Heart left ventricle (tissue), 16 donors: ENCODE measurements at regions not wholly inside any gene's neighbourhood (a gene's known extent, or its start where the extent isn't known, plus 50 kb on each side); places are given as distances from the start of the nearest gene placed in this dataset.

Experiments used
- ATAC-seq, 4 donors: fragments of 200-7000 bp; cut with Tn5 transposase; one replicate each; pipeline ENCODE4 v1.9.1; 2020 to 2022; ENCODE audit warnings: moderate library complexity in 4 of 4, mild to moderate bottlenecking in 3 of 4, moderate number of reproducible peaks in 1 of 4
- DNase-seq, 5 donors: peaks; one replicate each; pipeline ENCODE4 v3.0.0-alpha.2; 2020
- H3K27ac ChIP-seq, 12 donors: fragments of 200-600 bp; sonication (generic) in 4 of 12; one replicate each; pipeline versions ENCODE4 v1.5.0 to v1.8.0; 2016 to 2022; ENCODE audit warnings: mild to moderate bottlenecking in 2 of 12
- H3K27me3 ChIP-seq, 9 donors: fragments of 200-600 bp; sonication (generic) in 2 of 9; one replicate each; pipeline versions ENCODE4 v1.5.1 to v1.8.0; 2016 to 2022; ENCODE audit warnings: mild to moderate bottlenecking in 3 of 9
- H3K36me3 ChIP-seq, 9 donors: fragments of 200-600 bp; sonication (generic) in 2 of 9; one replicate each; pipeline versions ENCODE4 v1.5.0 to v1.8.0; 2018 to 2022; ENCODE audit warnings: mild to moderate bottlenecking in 2 of 9
- H3K4me1 ChIP-seq, 12 donors: fragments of 200-600 bp; sonication (generic) in 4 of 12; one replicate each; pipeline versions ENCODE4 v1.5.0 to v1.8.0; 2016 to 2022; ENCODE audit warnings: mild to moderate bottlenecking in 3 of 12
- H3K4me3 ChIP-seq, 12 donors: fragments of 200-600 bp; sonication (generic) in 4 of 12; one replicate each; pipeline versions ENCODE4 v1.5.0 to v1.8.0; 2017 to 2022; ENCODE audit warnings: mild to moderate bottlenecking in 9 of 12, moderate library complexity in 4 of 12
- H3K9me3 ChIP-seq, 12 donors: fragments of 200-600 bp; sonication (generic) in 4 of 12; one replicate each; pipeline versions ENCODE4 v1.5.0 to v1.8.0; 2016 to 2022; ENCODE audit warnings: mild to moderate bottlenecking in 1 of 12
- POLR2A ChIP-seq, 2 donors: fragments of 450-650 bp; IDR thresholded peaks; one replicate each; pipeline ENCODE4 v1.6.1; 2017; ENCODE audit warnings: antibody characterized with exemption in 2 of 2, mild to moderate bottlenecking in 2 of 2, moderate library complexity in 2 of 2
- WGBS, 4 donors: extraction: QIAGEN DNeasy Blood & Tissue Kit in 2 of 4; methylation state at CpG; one replicate each; pipeline versions ENCODE4 v1.1.5 to v1.1.7; 2013 to 2018; 5-methylcytosine and 5-hydroxymethylcytosine counted together
- intact Hi-C, 10 donors: fragments of 100-400 bp; cut with DNase I; formaldehyde crosslinking; loops; one replicate each; pipeline versions ENCODE4 v1.11.1 to v1.14.2; 2022
- TF ChIP-seq, protein P1 (sequence below), 12 donors: fragments of 200-600 bp; sonication (generic) in 4 of 12; IDR thresholded peaks; one replicate each; pipeline versions ENCODE4 v1.5.0 to v1.8.0; 2018 to 2022; ENCODE audit warnings: antibody characterized with exemption in 12 of 12, mild to moderate bottlenecking in 5 of 12
- donor health status: ischemic (EF 13 %, LVEDD 7.1; RV severe dilation, severe dysfunction).
- donor health status: healthy with polysubstance abuse.
- donor health status: DM: no; HTN: yes; CAD: no.
- donor health status: DM: no; HTN: no; CAD: no.
- donor health status: ischemic (EF 25% LVEDD 6.9; RV normal size, moderate dysfunction).
- donor health status: ischemic (EF 25% LVEDD 5.7; RV mildly dilated, moderate dysfunction).
- donor health status: healthy.
- donor health status: DM: yes; HTN: yes; CAD: no.
- donor health status: ischemic (EF 35%, LVEDD 5.7; RV mildly dilated, moderate dysfunction).
- donor health status: nonischemic (EF 11% LVEDD 7.7; RV severe dilation, severe dysfunction).
- donor health status: DM: yes; HTN: yes; CAD: no.
- donor health status: PGD.
- donor health status: ischemic (EF 29% LVEDD 5.4; RV normal size, mild dysfunction).
- donor health status: nonischemic (EF 23%, LVEDD 6.1; RV moderate dilation, normal function).

DNA sequence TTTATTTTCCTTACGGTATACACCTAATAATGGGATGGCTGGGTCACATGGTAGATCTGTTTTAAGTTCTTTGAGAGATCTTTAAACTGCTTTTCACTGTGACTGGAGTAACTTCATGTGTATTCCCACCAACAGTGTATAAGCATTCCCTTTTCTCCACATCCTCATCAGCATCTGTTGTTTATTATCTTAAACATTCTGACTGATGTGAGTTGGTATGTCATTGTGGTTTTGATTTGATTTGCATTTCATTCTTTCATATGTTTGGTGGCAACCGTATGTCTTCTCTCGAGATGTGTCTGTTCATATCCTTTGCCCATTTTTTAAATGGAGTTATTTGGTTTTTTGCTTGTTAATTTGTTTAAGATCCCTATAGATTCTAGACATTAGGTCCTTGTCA lies 114.8 kb downstream of the DDX3Y start:
- no peaks in the 10 kb centered on the region for H3K27me3 ChIP-seq
- DNase-seq (no peak), ATAC-seq (no peak)
- H3K4me3 ChIP-seq = no peak overlapping the region
- 90 to 92% methylated on average over 3 of the region's 3 CpGs; no CpG with 5 or more reads in 2 of the 4 donors for WGBS, 4 donors
- TF ChIP-seq POLR2A (IDR thresholded peaks at IDR 0.05) = no peak
- TF ChIP-seq, protein P1, sequence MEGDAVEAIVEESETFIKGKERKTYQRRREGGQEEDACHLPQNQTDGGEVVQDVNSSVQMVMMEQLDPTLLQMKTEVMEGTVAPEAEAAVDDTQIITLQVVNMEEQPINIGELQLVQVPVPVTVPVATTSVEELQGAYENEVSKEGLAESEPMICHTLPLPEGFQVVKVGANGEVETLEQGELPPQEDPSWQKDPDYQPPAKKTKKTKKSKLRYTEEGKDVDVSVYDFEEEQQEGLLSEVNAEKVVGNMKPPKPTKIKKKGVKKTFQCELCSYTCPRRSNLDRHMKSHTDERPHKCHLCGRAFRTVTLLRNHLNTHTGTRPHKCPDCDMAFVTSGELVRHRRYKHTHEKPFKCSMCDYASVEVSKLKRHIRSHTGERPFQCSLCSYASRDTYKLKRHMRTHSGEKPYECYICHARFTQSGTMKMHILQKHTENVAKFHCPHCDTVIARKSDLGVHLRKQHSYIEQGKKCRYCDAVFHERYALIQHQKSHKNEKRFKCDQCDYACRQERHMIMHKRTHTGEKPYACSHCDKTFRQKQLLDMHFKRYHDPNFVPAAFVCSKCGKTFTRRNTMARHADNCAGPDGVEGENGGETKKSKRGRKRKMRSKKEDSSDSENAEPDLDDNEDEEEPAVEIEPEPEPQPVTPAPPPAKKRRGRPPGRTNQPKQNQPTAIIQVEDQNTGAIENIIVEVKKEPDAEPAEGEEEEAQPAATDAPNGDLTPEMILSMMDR (IDR thresholded peaks at IDR 0.05) = no peak
- H3K4me1 ChIP-seq = no peaks in the 10 kb centered on the region
- intact Hi-C loops = no loop called here
- H3K36me3 ChIP-seq = no peaks in the 10 kb centered on the region
- no peak overlapping the region for H3K27ac ChIP-seq
- no peaks in the 10 kb centered on the region for H3K9me3 ChIP-seq

DNA sequence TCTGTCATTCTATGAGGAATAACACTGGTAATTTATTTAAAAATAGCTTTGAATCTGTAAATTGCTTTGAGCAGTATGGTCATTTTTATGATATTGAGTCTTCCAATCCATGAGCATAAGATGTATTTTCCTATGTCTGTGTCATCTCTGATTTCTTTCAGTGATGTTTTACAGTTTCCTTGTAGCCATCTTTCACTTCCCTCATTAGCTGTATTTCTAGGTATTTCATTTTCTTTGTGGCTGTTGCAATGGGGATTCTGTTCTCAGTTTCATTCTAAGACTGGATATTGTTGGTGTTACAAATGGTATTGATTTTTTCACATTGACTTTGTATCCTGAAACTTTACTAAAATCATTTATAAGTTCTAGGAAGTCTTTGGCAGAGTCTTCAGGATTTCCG lies 116.2 kb downstream of the DDX3Y start:
- Histone ChIP-seq H3K36me3 (no peaks in the 10 kb centered on the region), H3K27me3 (no peaks in the 10 kb centered on the region), H3K4me3 (no peak overlapping the region), H3K27ac (no peak overlapping the region), H3K4me1 (no peaks in the 10 kb centered on the region), H3K9me3 (no peaks in the 10 kb centered on the region)
- WGBS, 4 donors = 90 to 94% methylated on average over 1 of the region's 1 CpG; no CpG with 5 or more reads in 2 of the 4 donors
- ATAC-seq (no peak), DNase-seq (no peak)
- intact Hi-C loops = no loop called here
- TF ChIP-seq POLR2A (IDR thresholded peaks at IDR 0.05) = no peak

DNA sequence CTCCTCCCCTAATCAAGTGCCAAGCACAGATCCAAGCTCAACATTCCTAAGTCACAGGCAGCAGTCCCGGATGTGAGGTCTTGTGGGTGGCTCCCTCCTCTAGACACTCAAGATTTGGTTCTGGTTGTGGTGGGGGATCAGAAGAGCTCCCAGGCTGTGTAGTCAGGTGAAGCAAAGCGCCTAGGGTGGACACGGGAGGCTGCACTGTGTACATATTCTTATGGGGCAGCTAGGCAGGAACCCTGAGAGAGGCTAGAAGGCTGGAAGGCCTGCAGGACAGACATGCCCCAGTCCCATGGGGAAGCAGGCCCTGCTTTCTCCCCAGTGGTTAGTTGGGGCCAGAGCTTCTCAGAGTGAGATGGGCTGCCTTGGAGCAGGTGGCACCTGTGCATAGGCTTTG lies 118.9 kb downstream of the DDX3Y start:
- WGBS, 4 donors = 86% methylated on average over 3 of the region's 3 CpGs; no CpG with 5 or more reads in 2 of the 4 donors
- intact Hi-C loops = no loop called here

DNA sequence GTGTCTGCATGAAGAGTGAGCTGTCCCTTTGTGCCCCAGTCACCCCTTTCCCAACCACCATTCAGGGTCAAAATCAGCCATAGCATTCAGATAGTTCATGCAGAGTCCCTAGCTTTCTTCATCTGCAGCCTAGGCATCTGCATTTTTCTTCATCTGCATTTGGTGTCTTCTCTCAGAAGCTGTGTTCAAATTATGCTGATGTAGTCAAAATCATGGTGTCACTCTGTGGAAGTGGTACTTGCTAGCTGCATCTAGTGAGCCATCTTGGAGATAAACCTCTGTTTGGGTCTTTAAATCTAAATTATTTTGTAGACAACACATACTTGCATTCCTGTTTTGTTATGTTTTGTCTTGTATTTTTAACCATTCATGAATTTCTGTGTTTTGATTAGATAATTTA lies 119.8 kb downstream of the DDX3Y start:
- Histone ChIP-seq H3K36me3 (no peaks in the 10 kb centered on the region), H3K27me3 (no peaks in the 10 kb centered on the region), H3K4me3 (no peak overlapping the region), H3K4me1 (no peaks in the 10 kb centered on the region), H3K9me3 (no peaks in the 10 kb centered on the region), H3K27ac (no peak overlapping the region)
- no peak for TF ChIP-seq POLR2A (IDR thresholded peaks at IDR 0.05)
- TF ChIP-seq, protein P1 (IDR thresholded peaks at IDR 0.05) = no peak
- intact Hi-C loops = no loop called here
- ATAC-seq (no peak), DNase-seq (no peak)

More for the DNA sequence above, 118.9 kb downstream of the DDX3Y start:
- Histone ChIP-seq H3K9me3 (no peaks in the 10 kb centered on the region), H3K4me3 (no peak overlapping the region), H3K4me1 (no peaks in the 10 kb centered on the region), H3K36me3 (no peaks in the 10 kb centered on the region), H3K27me3 (no peaks in the 10 kb centered on the region), H3K27ac (no peak overlapping the region)
- ATAC-seq (no peak), DNase-seq (no peak)
- TF ChIP-seq POLR2A (IDR thresholded peaks at IDR 0.05) = no peak
- TF ChIP-seq, protein P1 (IDR thresholded peaks at IDR 0.05) = no peak

DNA sequence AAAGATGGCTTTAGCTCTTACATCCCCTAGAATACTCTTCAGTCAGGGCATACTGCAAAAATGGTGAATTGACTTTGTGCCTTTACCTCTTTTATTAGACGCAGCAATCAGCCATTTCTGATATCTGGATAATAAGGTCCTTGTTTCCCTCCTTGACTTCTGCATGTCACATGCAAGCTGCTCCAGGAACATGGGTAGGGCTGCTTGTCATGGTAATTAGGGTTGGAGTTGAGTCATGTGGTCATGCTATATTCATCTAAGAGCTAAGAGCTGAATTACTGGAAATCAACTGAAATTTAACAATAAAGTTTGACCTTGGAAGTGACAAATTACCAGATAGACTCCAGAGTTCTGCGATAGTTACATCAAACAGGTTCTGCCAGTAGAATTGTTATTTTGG lies 122.2 kb downstream of the DDX3Y start:
- WGBS, 4 donors = 79 to 86% methylated on average over 2 of the region's 2 CpGs; no CpG with 5 or more reads in 2 of the 4 donors
- H3K4me1 ChIP-seq = no peaks in the 10 kb centered on the region
- no peak overlapping the region for H3K27ac ChIP-seq
- ATAC-seq = no peak
- no peak overlapping the region for H3K4me3 ChIP-seq
- intact Hi-C loops = no loop called here
- H3K27me3 ChIP-seq = no peaks in the 10 kb centered on the region
- H3K9me3 ChIP-seq = no peaks in the 10 kb centered on the region
- no peak for DNase-seq
- H3K36me3 ChIP-seq = no peaks in the 10 kb centered on the region
- TF ChIP-seq, protein P1 (IDR thresholded peaks at IDR 0.05) = no peak
- no peak for TF ChIP-seq POLR2A (IDR thresholded peaks at IDR 0.05)
